ENCODE measurements at regions not wholly inside any gene's neighbourhood (a gene's known extent, or its start where the extent isn't known, plus 50 kb on each side); places are given as distances from the start of the nearest gene placed in this dataset.

- no peak overlapping the region for H2AFZ ChIP-seq (ENCODE audit: low read length)
- no peak overlapping the region for H2BK120ac ChIP-seq (replicated peaks; ENCODE audit: low read depth, low read length)
- no peak overlapping the region for H2BK5ac ChIP-seq (ENCODE audit: low read depth, low read length)
- H3K36me3 ChIP-seq (ENCODE audit: control insufficient read depth in 2 of 4, insufficient read depth in 4 of 4, low read length in 3 of 4): no peaks in the 10 kb centered on the region
- H3K27ac ChIP-seq (ENCODE audit: low read depth, low read length): no peak overlapping the region
- CTCF ChIA-PET (ENCODE audit: partially characterized antibody): no interaction called here
- H2BK15ac ChIP-seq (ENCODE audit: low read length): no peak overlapping the region
- POLR2A ChIA-PET (ENCODE audit: partially characterized antibody): no interaction called here
- H3K79me2 ChIP-seq (ENCODE audit: control insufficient read depth in 1 of 2, insufficient read depth in 2 of 2, low read length in 2 of 2): no peaks in the 10 kb centered on the region
- H3K56ac ChIP-seq (replicated peaks; ENCODE audit: insufficient read length, low read depth, low read length): no peak overlapping the region
- no peak overlapping the region for H3K14ac ChIP-seq (ENCODE audit: insufficient read length)
- H4K5ac ChIP-seq (ENCODE audit: insufficient read length, low read depth, low read length): no peak overlapping the region
- H4K91ac ChIP-seq (replicated peaks; ENCODE audit: insufficient read length, low read length): no peak overlapping the region
- H3K9me3 ChIP-seq (ENCODE audit: insufficient read depth in 2 of 2, low read depth in 1 of 2, low read length in 1 of 2): no peaks in the 10 kb centered on the region
- no peak overlapping the region for H3K4me2 ChIP-seq (ENCODE audit: insufficient read depth in 1 of 2, low read depth in 2 of 2, low read length in 2 of 2)
- H3K79me1 ChIP-seq (ENCODE audit: low read depth, low read length): no peaks in the 10 kb centered on the region
- no peak overlapping the region for H2BK20ac ChIP-seq (ENCODE audit: low read length)
- no peak overlapping the region for H3K9ac ChIP-seq (replicated peaks in 1 of 4; ENCODE audit: extremely low read depth in 1 of 4, low read depth in 3 of 4, low read length in 3 of 4)
- no peak overlapping the region for H3K4me3 ChIP-seq (ENCODE audit: extremely low read depth in 1 of 4, insufficient read depth in 2 of 4, low read depth in 3 of 4, low read length in 4 of 4)
- no peaks in the 10 kb centered on the region for H3K23me2 ChIP-seq (ENCODE audit: low read depth, low read length)
- no peak overlapping the region for H3K4ac ChIP-seq (replicated peaks; ENCODE audit: insufficient read length, low read depth, low read length)
- FAIRE-seq (no peak), DNase-seq (ENCODE audit: low read depth in 1 of 2, low spot score in 2 of 2) (no peak)
- H3K27me3 ChIP-seq (replicated peaks in 1 of 4; ENCODE audit: control insufficient read depth in 3 of 4, extremely low read depth in 1 of 4, insufficient read depth in 3 of 4, low read length in 3 of 4): no peaks in the 10 kb centered on the region
- H4K20me1 ChIP-seq (replicated peaks in 1 of 2; ENCODE audit: control insufficient read depth in 1 of 2, insufficient read depth in 2 of 2, low read length in 2 of 2): no peaks in the 10 kb centered on the region
- no peak overlapping the region for H2AK5ac ChIP-seq (ENCODE audit: low read depth, low read length)
- no peak overlapping the region for H3K18ac ChIP-seq (ENCODE audit: extremely low read depth, low read length)
- WGBS, 2 experiments (ENCODE audit: extremely low coverage in 1 of 2, insufficient coverage in 1 of 2, insufficient read length in 1 of 2, insufficient replicate concordance in 2 of 2, low coverage in 1 of 2, low lambda C conversion rate in 2 of 2, missing lambda C conversion rate in 1 of 2): 95% methylated on average over 4 of the region's 4 CpGs; no CpG with 5 or more reads in 1 of the 2 experiments
- H2BK12ac ChIP-seq (ENCODE audit: low read depth, low read length): no peak overlapping the region
- no peak overlapping the region for H4K8ac ChIP-seq (ENCODE audit: extremely low read depth, insufficient read depth, low read length)
- H3K23ac ChIP-seq (ENCODE audit: insufficient read length): no peak overlapping the region
- H3K4me1 ChIP-seq (replicated peaks in 1 of 4; ENCODE audit: control insufficient read depth in 3 of 4, insufficient read depth in 4 of 4, low read length in 3 of 4): peaks cover 0 to 2% (median 0%) of the 10 kb centered on the region in 4 experiments; a peak in 2 of 7 replicates
- no peak for TF ChIP-seq USF2 (IDR thresholded peaks at IDR 0.05; ENCODE audit: low read length)
- TF ChIP-seq TBP (IDR thresholded peaks at IDR 0.05; ENCODE audit: low read depth, low read length): no peak
- no peak for TF ChIP-seq MAFK (IDR thresholded peaks at IDR 0.05; ENCODE audit: low read depth, low read length)
- no peak for TF ChIP-seq EP300 (IDR thresholded peaks at IDR 0.05; ENCODE audit: borderline replicate concordance in 1 of 2, low read depth in 2 of 2, low read length in 2 of 2)
Observed at GRCh38 chr17:54177606-54178308, 355.0 kb downstream of the KIF2B start.
